COLO668 (cell line): ENCODE measurements at regions not wholly inside any gene's neighbourhood (a gene's known extent, or its start where the extent isn't known, plus 50 kb on each side); places are given as distances from the start of the nearest gene placed in this dataset.
"Not testable (repeated sequence)": the region's sequence is repeated elsewhere in the genome, so short reads cannot be mapped to it uniquely, and the experiment has no call there.

Experiments
- DNase-seq: peaks from one replicate; lab custom pipeline; 2025; ENCODE audit not compliant: unreplicated experiment; lab: John Stamatoyannopoulos, UW

DNA sequence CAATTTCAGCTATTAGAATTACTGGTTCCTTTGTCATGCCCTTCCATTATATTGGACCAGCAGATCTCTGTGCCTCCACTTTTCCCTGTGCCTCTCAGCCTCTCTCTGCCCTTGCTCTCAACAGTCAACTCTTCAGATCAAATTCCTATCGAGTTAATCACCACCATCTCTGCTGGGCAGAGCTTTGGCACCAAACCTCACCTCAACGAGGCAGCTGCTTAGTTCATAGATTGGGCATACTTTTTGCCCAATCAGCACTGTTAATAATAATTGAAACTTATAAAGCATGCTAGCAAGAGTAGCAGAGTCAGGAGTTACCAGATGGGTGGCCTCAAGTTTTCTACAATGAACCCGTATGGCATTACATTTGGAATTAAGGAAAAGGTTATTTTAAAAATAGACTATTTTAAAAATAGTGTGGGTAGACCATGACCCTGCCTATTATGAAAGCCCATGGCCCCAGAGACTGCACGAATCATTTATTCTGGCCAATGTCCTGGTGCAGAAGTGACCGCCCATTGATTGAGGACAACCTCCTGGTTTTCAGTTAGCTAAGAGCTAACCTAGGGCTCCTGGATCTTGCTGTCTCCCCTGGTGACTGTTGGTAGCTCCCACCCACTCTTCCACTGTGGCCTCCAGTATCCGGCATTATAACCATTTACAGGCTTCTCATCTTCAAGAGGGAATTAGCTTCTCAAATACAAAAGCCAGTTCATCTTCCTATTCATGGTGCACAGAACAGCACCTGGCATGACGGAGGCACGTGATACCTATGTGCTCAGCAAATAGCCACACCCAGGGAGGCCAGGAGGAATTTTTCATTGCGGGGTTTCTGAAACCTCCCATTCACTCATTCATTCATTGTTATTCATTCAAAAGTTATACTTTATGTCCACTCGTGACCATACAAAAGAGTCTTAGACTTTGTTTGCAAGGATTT is 265.4 kb downstream of the INHBA start:
- DNase-seq = peak; percentile 58

- DNase-seq = no peak
Observed at GRCh38 chr7:41436139-41436538, 266.8 kb downstream of the INHBA start.

DNA sequence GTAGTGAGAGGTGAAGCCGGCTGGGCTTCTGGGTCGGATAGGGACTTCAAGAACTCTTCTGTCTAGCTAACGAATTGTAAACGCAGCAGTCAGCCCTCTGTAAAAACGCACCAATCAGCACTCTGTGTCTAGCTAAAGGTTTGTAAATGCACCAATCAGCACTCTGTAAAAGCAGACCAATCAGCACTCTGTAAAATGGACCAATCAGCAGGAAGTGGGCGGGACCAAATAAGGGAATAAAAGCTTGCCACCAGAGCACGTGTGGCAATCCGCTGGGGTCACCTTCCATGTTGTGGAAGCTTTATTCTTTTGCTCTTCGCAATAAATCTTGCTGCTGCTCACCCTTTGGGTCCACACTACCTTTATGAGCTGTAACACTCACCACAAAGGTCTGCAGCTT is 267.9 kb downstream of the INHBA start:
- DNase-seq = not testable (repeated sequence)

DNA sequence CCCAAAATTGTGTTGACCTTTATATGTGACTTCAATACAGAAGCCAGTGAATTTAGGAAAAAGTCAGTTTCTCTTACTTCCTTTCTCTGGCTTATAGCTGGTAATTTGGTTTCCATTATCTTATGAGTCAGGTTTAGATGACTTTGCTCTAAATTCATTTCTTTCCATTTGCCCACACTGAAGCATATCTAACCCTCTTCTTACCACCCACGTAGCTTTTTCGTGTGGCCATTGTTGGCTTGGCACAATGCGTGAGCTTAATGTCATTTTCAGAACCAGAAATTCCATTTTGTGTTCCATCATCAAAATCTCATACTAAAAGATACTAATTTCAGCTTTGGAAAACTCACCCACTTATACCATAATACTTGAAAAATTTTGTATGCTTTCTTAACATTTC is 271.2 kb downstream of the INHBA start:
- no peak for DNase-seq

- no peak for DNase-seq
Observed at GRCh38 chr7:41428381-41428780, 274.5 kb downstream of the INHBA start.

GRCh38 chr7:41425926-41426325 is 277.0 kb downstream of the INHBA start:
- no peak for DNase-seq

DNA sequence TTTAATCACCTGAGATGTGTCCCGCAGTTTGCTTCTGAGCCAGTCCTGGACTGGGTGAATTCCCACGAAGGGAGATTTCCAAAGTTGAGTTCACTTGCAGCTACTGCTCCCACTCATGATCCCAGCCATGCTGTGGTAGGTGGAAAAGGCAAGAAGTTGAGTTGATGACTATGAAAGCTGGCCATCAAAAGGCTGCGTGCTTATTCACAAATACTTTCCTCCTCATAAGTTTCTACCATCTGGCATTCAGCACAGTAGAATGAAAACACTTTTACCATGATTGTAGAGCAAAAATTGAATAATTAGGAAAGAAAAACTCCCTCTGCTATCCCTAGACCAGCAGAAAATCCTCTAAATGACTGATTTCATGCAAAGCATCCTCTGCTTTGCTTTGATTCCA is 281.8 kb downstream of the INHBA start:
- DNase-seq = no peak

GRCh38 chr7:41420421-41420820 is 282.5 kb downstream of the INHBA start:
- DNase-seq = no peak

GRCh38 chr7:41418337-41418736 is 284.6 kb downstream of the INHBA start:
- no peak for DNase-seq

GRCh38 chr7:41416208-41416595 is 286.7 kb downstream of the INHBA start:
- DNase-seq = no peak

- no peak for DNase-seq
Observed at GRCh38 chr7:41415471-41416207, 287.3 kb downstream of the INHBA start.

GRCh38 chr7:41415051-41415450 is 287.8 kb downstream of the INHBA start:
- no peak for DNase-seq

GRCh38 chr7:41404375-41405074 is 298.4 kb downstream of the INHBA start:
- DNase-seq = no peak

- DNase-seq = no peak
Observed at GRCh38 chr7:41403291-41403690, 299.6 kb downstream of the INHBA start.

GRCh38 chr7:41401833-41402232 is 301.1 kb downstream of the INHBA start:
- DNase-seq = no peak

- no peak for DNase-seq
Observed at GRCh38 chr7:41399171-41399570, 303.7 kb downstream of the INHBA start.

- DNase-seq = no peak
Observed at GRCh38 chr7:41391818-41392217, 311.1 kb downstream of the INHBA start.

GRCh38 chr7:41388933-41389332 is 314.0 kb downstream of the INHBA start:
- not testable (repeated sequence) for DNase-seq

- no peak for DNase-seq
Observed at GRCh38 chr7:41385996-41386395, 316.9 kb downstream of the INHBA start.

DNA sequence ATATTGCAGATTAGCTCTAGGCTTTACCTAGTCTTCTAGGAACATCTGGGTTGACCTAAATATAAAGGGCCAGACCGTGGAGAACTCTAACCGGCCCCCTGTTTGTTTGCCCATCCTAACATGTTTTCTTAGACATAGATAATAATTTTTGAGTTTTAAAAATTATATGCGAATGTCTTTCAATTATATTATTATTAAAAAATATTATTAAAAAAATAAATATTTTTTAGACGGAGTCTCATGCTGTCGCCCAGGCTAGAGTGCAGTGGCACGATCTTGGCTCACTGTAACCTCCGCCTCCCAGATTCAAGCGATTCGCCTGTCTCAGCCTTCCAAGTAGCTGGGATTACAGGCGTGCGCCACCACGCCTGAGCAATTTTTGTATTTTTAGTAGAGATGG is 318.5 kb downstream of the INHBA start:
- DNase-seq = no peak

DNA sequence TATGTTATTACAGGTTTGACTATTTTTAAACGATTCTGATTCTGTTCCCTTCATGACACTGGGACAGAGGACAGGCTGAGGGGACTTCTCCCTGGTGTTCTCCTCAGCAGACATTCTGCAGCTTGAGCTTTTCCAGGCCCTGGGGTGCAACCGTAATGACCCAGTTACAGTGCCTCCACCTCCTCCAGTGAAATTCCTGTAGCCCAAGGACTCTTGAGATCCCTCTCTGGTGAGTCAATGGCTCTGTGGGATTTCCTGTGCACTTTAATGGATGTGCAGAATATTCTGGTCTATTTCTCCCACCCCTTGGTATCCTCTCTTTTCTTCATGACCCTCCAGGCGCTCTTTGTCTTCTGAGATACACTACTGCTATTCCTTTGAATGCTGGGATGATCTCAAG is 319.3 kb downstream of the INHBA start:
- DNase-seq = no peak

DNA sequence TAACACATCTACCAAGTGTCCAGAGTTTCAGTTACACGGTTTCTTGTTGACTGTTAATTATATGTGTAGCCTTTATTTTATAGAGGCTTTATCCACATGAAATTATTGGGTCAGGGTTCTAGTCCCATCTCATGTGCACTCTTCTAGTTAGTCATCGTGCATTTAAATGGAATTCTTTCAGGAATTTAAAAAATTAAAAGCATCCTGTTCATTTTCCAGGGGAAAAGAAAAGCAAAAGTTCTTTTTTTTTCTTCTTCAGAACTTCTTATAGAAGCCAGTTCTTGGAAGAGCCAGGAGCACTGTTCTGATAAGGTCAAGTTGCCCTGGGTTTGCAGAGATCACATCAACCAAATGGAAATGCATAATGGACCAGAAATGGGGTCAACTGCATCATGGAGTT is 324.7 kb downstream of the INHBA start:
- DNase-seq = no peak
